HUES6 (cell line): ENCODE measurements at regions not wholly inside any gene's neighbourhood (a gene's known extent, or its start where the extent isn't known, plus 50 kb on each side); places are given as distances from the start of the nearest gene placed in this dataset.
"Not testable (repeated sequence)": the region's sequence is repeated elsewhere in the genome, so short reads cannot be mapped to it uniquely, and the experiment has no call there.

ENCODE experiments used
- H3K27ac ChIP-seq: 2 replicates; pipeline ENCODE4 v1.7.0; 2013; ENCODE audit warnings: low read depth, mild to moderate bottlenecking, low read length, inconsistent platforms
- H3K27me3 ChIP-seq: 2 replicates; pipeline ENCODE4 v1.6.1; 2013; ENCODE audit warnings: low read length; ENCODE audit not compliant: control insufficient read depth, insufficient read depth
- H3K36me3 ChIP-seq: 2 replicates; pipeline ENCODE4 v1.6.1; 2013; ENCODE audit warnings: low read length; ENCODE audit not compliant: control insufficient read depth, insufficient read depth
- H3K4me1 ChIP-seq: 2 replicates; pipeline ENCODE4 v1.6.1; 2013; ENCODE audit warnings: low read length; ENCODE audit not compliant: control insufficient read depth, insufficient read depth
- H3K4me3 ChIP-seq: 2 replicates; pipeline ENCODE4 v1.5.1; 2013; ENCODE audit warnings: low read depth, low read length
- H3K9ac ChIP-seq: one replicate; pipeline ENCODE4 v1.6.1; 2013; ENCODE audit warnings: mild to moderate bottlenecking, low read length
- H3K9me3 ChIP-seq: 2 replicates; pipeline ENCODE4 v1.6.1; 2013; ENCODE audit warnings: low read depth, low read length; ENCODE audit not compliant: control insufficient read depth, insufficient read depth

DNA sequence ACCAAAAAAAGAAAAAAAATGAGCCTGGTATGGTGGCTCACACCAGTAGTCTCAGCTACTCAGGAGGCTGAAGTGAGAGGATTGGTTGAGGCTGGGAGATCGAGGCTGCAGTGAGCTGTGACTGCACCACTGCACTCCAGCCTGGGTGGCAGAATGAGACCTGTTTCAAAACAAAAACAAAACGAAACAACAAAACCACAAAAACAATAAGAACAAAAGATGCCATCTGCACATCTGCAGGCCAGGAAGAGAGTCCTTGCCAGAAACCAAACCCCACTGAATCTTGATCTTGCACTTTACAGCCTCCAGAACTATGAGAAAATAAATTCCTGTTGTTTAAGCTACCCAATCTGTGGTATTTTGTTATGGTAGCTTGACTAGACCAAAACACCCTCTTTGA, 207.7 kb downstream of the YTHDC2 start:
- Histone ChIP-seq H3K27me3 (no peaks in the 10 kb centered on the region), H3K27ac (no peak overlapping the region), H3K4me3 (no peak overlapping the region), H3K36me3 (no peaks in the 10 kb centered on the region), H3K4me1 (no peaks in the 10 kb centered on the region), H3K9ac (no peak overlapping the region), H3K9me3 (peaks cover 9% of the 10 kb centered on the region)

- H3K36me3 ChIP-seq: no peaks in the 10 kb centered on the region
- H3K27me3 ChIP-seq: no peaks in the 10 kb centered on the region
- H3K9me3 ChIP-seq: no peaks in the 10 kb centered on the region; the same call in 1 of the 2 replicates
- no peak overlapping the region for H3K27ac ChIP-seq
- no peak overlapping the region for H3K9ac ChIP-seq
- H3K4me1 ChIP-seq: no peaks in the 10 kb centered on the region
- no peak overlapping the region for H3K4me3 ChIP-seq
These were observed 209.5 kb downstream of the YTHDC2 start for GRCh38 chr5:113723021-113723420.

DNA sequence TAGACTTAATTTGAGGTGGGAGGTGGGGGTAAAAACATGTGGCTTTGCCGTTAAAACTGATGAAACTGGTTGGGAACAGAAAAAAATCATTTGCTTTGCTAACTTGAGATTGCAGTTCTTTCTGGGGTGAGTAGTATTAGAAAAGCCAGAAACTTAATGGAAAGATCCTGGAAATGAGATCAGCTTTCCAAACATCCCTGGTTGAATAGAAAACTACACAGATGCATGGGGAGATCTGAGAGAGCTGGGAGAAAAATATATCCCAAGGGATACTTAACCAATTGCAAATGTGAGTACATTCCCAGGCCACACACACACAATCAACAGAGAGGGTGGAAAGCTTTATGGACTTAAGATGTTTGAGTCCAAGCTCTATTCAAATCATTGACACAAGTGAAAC, 222.3 kb downstream of the YTHDC2 start:
- Histone ChIP-seq H3K27ac (no peak overlapping the region), H3K4me1 (no peaks in the 10 kb centered on the region)

GRCh38 chr5:113742176-113742575, 228.7 kb downstream of the YTHDC2 start:
- Histone ChIP-seq H3K9me3 (no peaks in the 10 kb centered on the region), H3K36me3 (no peaks in the 10 kb centered on the region), H3K27ac (no peak overlapping the region), H3K9ac (no peak overlapping the region), H3K27me3 (no peaks in the 10 kb centered on the region), H3K4me1 (no peaks in the 10 kb centered on the region), H3K4me3 (no peak overlapping the region)

More for the DNA sequence above, 222.3 kb downstream of the YTHDC2 start:
- Histone ChIP-seq H3K27me3 (no peaks in the 10 kb centered on the region), H3K9ac (no peak overlapping the region), H3K4me3 (no peak overlapping the region), H3K36me3 (no peaks in the 10 kb centered on the region), H3K9me3 (0 out of 2 replicates have a peak, but pooled peaks cover 4% of the 10 kb centered on the region)

- Histone ChIP-seq H3K27ac (no peak overlapping the region), H3K4me1 (no peaks in the 10 kb centered on the region), H3K36me3 (no peaks in the 10 kb centered on the region), H3K9me3 (no peaks in the 10 kb centered on the region), H3K9ac (no peak overlapping the region), H3K27me3 (no peaks in the 10 kb centered on the region), H3K4me3 (no peak overlapping the region)
These were observed 229.1 kb downstream of the YTHDC2 start for GRCh38 chr5:113742639-113743038.

DNA sequence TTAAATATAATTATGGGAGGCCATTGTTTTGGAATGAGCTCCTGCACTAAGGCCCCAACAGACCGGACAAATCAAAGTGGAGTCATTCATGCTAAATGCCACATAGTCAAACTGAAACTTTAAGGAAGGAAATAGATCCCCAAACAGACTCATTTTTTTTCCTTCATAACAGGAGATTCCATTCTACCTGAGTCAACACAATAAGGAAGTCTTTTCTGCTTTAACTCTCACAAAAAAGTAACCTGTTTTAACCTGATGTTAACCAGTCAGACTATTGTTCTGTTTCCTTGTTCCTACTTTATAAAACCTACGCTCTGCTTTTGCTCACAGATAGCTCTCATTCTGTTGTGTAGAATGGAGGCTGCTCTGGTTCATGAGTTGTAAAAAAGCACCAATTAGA, 234.9 kb downstream of the YTHDC2 start:
- Histone ChIP-seq H3K9ac (no peak overlapping the region), H3K27me3 (no peaks in the 10 kb centered on the region), H3K9me3 (0 out of 2 replicates have a peak, but pooled peaks cover 3% of the 10 kb centered on the region), H3K4me3 (no peak overlapping the region), H3K4me1 (no peaks in the 10 kb centered on the region), H3K27ac (no peak overlapping the region), H3K36me3 (no peaks in the 10 kb centered on the region)

GRCh38 chr5:113749334-113749733, 235.8 kb downstream of the YTHDC2 start:
- H3K9ac ChIP-seq: no peak overlapping the region
- H3K27me3 ChIP-seq: no peaks in the 10 kb centered on the region
- 0 out of 2 replicates have a peak, but pooled peaks cover 3% of the 10 kb centered on the region for H3K9me3 ChIP-seq
- no peak overlapping the region for H3K4me3 ChIP-seq
- no peaks in the 10 kb centered on the region for H3K4me1 ChIP-seq
- no peak overlapping the region for H3K27ac ChIP-seq
- no peaks in the 10 kb centered on the region for H3K36me3 ChIP-seq

- H3K4me1 ChIP-seq: not testable (repeated sequence)
These were observed 239.7 kb downstream of the YTHDC2 start for GRCh38 chr5:113753182-113753581.

GRCh38 chr5:113755516-113755915, 242.0 kb downstream of the YTHDC2 start:
- H3K9me3 ChIP-seq: peaks cover 19% of the 10 kb centered on the region
- H3K36me3 ChIP-seq: no peaks in the 10 kb centered on the region
- H3K27me3 ChIP-seq: no peaks in the 10 kb centered on the region
- H3K4me3 ChIP-seq: no peak overlapping the region
- no peaks in the 10 kb centered on the region for H3K4me1 ChIP-seq
- no peak overlapping the region for H3K9ac ChIP-seq
- no peak overlapping the region for H3K27ac ChIP-seq

More at GRCh38 chr5:113753182-113753581, 239.7 kb downstream of the YTHDC2 start:
- peaks cover 19% of the 10 kb centered on the region for H3K9me3 ChIP-seq
- H3K4me3 ChIP-seq, H3K27me3 ChIP-seq, H3K27ac ChIP-seq, H3K36me3 ChIP-seq, H3K9ac ChIP-seq: not testable (repeated sequence)

DNA sequence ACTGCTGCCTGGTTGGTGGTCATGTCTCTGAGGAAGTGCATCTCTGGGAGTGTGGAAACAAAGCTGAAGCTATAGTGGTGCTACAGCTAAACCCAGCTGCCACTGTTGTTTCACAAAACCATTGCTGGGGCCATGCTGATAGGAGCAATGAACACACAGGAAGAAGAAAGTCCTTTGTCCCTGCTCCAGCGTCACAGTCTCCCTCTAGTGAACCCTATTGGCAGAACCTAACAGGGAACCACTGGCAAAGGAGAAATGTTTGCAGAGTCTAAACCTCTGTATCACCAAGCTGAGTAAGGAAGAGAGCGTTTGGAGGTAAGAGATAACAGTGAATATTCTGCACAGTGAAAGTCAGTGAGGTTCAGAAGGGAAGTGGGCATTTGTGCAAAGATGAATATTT, 244.0 kb downstream of the YTHDC2 start:
- Histone ChIP-seq H3K4me1 (no peaks in the 10 kb centered on the region), H3K4me3 (no peak overlapping the region), H3K9me3 (peaks cover 19% of the 10 kb centered on the region), H3K27ac (no peak overlapping the region), H3K27me3 (no peaks in the 10 kb centered on the region), H3K9ac (no peak overlapping the region), H3K36me3 (no peaks in the 10 kb centered on the region)

DNA sequence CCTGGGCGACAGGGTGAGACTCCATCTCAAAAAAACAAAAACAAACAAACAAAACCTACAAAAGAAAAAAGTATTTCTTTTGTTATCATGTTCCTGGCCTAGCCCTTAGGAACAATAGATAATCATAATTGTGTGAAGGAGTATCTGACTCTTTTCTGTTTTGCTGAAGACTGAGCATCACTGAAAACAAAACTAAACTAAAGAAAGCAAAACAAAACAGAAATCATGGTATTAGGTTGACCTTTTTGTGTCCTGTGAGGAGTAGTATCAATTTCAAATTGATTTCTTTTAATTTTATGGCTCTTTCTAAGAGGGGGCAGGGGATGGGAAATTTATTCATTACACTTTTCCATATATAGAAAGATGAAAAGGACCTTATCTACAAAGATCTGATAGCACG, 246.0 kb downstream of the YTHDC2 start:
- H3K4me1 ChIP-seq: no peaks in the 10 kb centered on the region

GRCh38 chr5:113760486-113760885, 247.0 kb downstream of the YTHDC2 start:
- Histone ChIP-seq H3K4me3 (no peak overlapping the region), H3K9me3 (peaks cover 19% of the 10 kb centered on the region), H3K27me3 (no peaks in the 10 kb centered on the region), H3K4me1 (no peaks in the 10 kb centered on the region), H3K9ac (no peak overlapping the region), H3K27ac (no peak overlapping the region), H3K36me3 (no peaks in the 10 kb centered on the region)

More for the DNA sequence above, 246.0 kb downstream of the YTHDC2 start:
- Histone ChIP-seq H3K4me3 (no peak overlapping the region), H3K27ac (no peak overlapping the region), H3K36me3 (no peaks in the 10 kb centered on the region), H3K27me3 (no peaks in the 10 kb centered on the region), H3K9me3 (peaks cover 19% of the 10 kb centered on the region), H3K9ac (no peak overlapping the region)
